A549 (cell line): ENCODE measurements at regions not wholly inside any gene's neighbourhood (a gene's known extent, or its start where the extent isn't known, plus 50 kb on each side); places are given as distances from the start of the nearest gene placed in this dataset.

Source experiments
- KDM1A ChIP-seq: fragments of 200-600 bp; sonication (generic); IDR thresholded peaks from 2 replicates; pipeline ENCODE4 v1.6.1; 2016; ENCODE audit warnings: low read depth, mild to moderate bottlenecking
- TF ChIP-seq, protein P1 (sequence below): fragments of >200 bp; sonication (Bioruptor Twin); formaldehyde crosslinking; IDR thresholded peaks from 3 replicates; pipeline ENCODE4 v1.5.1; 2016

DNA sequence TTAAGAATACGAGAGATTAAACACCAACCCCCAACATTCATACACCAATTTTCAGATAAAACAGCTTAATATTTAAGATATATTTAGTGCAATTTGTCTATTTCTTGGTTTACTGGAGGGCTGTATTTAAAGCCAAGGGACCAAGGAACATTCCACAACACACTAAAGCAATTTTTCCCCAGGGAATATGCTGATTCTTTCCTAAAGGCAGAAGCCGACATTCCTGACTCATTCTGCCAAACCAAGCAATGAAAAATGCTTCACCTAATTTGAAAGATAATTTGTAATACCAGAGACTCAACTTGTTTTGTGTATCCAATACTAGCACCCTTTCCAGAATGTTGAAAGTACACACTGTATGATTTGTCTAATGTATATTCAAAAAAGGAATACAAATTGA, 1267.6 kb upstream of the PIK3C3 start:
- TF ChIP-seq, protein P1, sequence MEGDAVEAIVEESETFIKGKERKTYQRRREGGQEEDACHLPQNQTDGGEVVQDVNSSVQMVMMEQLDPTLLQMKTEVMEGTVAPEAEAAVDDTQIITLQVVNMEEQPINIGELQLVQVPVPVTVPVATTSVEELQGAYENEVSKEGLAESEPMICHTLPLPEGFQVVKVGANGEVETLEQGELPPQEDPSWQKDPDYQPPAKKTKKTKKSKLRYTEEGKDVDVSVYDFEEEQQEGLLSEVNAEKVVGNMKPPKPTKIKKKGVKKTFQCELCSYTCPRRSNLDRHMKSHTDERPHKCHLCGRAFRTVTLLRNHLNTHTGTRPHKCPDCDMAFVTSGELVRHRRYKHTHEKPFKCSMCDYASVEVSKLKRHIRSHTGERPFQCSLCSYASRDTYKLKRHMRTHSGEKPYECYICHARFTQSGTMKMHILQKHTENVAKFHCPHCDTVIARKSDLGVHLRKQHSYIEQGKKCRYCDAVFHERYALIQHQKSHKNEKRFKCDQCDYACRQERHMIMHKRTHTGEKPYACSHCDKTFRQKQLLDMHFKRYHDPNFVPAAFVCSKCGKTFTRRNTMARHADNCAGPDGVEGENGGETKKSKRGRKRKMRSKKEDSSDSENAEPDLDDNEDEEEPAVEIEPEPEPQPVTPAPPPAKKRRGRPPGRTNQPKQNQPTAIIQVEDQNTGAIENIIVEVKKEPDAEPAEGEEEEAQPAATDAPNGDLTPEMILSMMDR, result no peak
- no peak for TF ChIP-seq KDM1A
